Smooth muscle cell (in vitro differentiated cells): ENCODE measurements at regions not wholly inside any gene's neighbourhood (a gene's known extent, or its start where the extent isn't known, plus 50 kb on each side); places are given as distances from the start of the nearest gene placed in this dataset.
A peak's percentile ranks its signal among the peaks of the same experiment; 100 is the strongest.

ENCODE experiments used
- DNase-seq: peaks from one replicate; lab custom pipeline; 2025; ENCODE audit not compliant: unreplicated experiment; lab: John Stamatoyannopoulos, UW
- H2AFZ ChIP-seq: fragments of 200-600 bp; sonication (generic); 2 replicates; pipeline ENCODE4 v1.6.0; 2016; ENCODE audit warnings: antibody characterized with exemption, low read depth, mild to moderate bottlenecking
- H3F3A ChIP-seq: fragments of 200-600 bp; sonication (generic); 2 replicates; pipeline ENCODE4 v1.6.0; 2017; ENCODE audit warnings: antibody characterized with exemption, low read depth
- H3K27ac ChIP-seq: fragments of 200-600 bp; sonication (generic); 2 replicates; pipeline ENCODE4 v1.5.1; 2016; ENCODE audit warnings: low read depth, mild to moderate bottlenecking
- H3K27me3 ChIP-seq: fragments of 200-600 bp; sonication (generic); 2 replicates; pipeline ENCODE4 v1.6.1; 2016; ENCODE audit warnings: low read depth, mild to moderate bottlenecking
- H3K36me3 ChIP-seq: fragments of 200-600 bp; sonication (generic); 2 replicates; pipeline ENCODE4 v1.5.1; 2016; ENCODE audit warnings: low read depth
- H3K4me1 ChIP-seq: fragments of 200-600 bp; sonication (generic); 2 replicates; pipeline ENCODE4 v1.5.1; 2016; ENCODE audit warnings: low read depth
- H3K4me2 ChIP-seq: fragments of 200-600 bp; sonication (generic); 2 replicates; pipeline ENCODE4 v1.6.0; 2016; ENCODE audit warnings: mild to moderate bottlenecking
- H3K4me3 ChIP-seq: fragments of 200-600 bp; sonication (generic); 2 replicates; pipeline ENCODE4 v1.5.1; 2016; ENCODE audit warnings: mild to moderate bottlenecking
- H3K79me2 ChIP-seq: fragments of 200-600 bp; sonication (generic); 2 replicates; pipeline ENCODE4 v1.6.0; 2016; ENCODE audit warnings: low read depth, mild to moderate bottlenecking
- H3K9ac ChIP-seq: fragments of 200-600 bp; sonication (generic); 2 replicates; pipeline ENCODE4 v1.6.0; 2016; ENCODE audit warnings: low read depth
- H3K9me3 ChIP-seq: fragments of 200-600 bp; sonication (generic); replicated peaks from 2 replicates; pipeline ENCODE4 v1.5.1; 2016; ENCODE audit warnings: low read depth
- H4K20me1 ChIP-seq: fragments of 200-600 bp; sonication (generic); 2 replicates; pipeline ENCODE4 v1.6.0; 2016; ENCODE audit warnings: low read depth
- WGBS: methylation state at CpG from one replicate; pipeline ENCODE4 v1.1.7; 2016; ENCODE audit warnings: low lambda C conversion rate; 5-methylcytosine and 5-hydroxymethylcytosine counted together
- TF ChIP-seq, protein P1 (sequence below): fragments of 200-600 bp; sonication (generic); IDR thresholded peaks from 2 replicates; pipeline ENCODE4 v1.5.1; 2017; ENCODE audit warnings: borderline replicate concordance, mild to moderate bottlenecking, antibody characterized with exemption; ENCODE audit not compliant: insufficient read depth, poor library complexity, severe bottlenecking

DNA sequence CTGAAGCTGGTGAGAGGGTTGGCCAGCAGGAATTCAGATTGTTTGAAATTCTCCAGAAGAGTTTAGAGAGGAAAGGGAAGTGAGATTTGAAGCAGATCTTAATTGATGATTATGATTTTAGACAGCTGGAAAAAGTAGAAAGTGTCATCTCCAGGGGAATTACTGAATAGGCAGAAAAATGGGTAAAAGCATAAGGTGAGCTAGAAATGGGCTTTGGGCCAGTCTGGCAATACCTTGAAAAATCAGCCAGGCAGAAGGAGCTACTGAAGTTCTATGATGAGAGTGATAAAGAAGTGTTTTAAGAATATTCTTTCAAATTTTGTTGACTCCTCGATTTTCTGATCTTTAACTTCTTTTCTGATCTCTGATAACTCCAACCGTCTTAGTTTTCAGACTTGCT lies 172.9 kb upstream of the CCDC150 start:
- Histone ChIP-seq H3K9me3 (no peaks in the 10 kb centered on the region), H3K27ac (no peak overlapping the region), H3F3A (no peaks in the 10 kb centered on the region), H3K4me3 (no peak overlapping the region), H2AFZ (no peak overlapping the region), H4K20me1 (no peaks in the 10 kb centered on the region), H3K4me1 (peaks cover 15% of the 10 kb centered on the region), H3K79me2 (peaks cover 11% of the 10 kb centered on the region), H3K4me2 (peak overlapping the region; percentile 48), H3K9ac (no peak overlapping the region), H3K36me3 (no peaks in the 10 kb centered on the region), H3K27me3 (no peaks in the 10 kb centered on the region)
- TF ChIP-seq, protein P1, sequence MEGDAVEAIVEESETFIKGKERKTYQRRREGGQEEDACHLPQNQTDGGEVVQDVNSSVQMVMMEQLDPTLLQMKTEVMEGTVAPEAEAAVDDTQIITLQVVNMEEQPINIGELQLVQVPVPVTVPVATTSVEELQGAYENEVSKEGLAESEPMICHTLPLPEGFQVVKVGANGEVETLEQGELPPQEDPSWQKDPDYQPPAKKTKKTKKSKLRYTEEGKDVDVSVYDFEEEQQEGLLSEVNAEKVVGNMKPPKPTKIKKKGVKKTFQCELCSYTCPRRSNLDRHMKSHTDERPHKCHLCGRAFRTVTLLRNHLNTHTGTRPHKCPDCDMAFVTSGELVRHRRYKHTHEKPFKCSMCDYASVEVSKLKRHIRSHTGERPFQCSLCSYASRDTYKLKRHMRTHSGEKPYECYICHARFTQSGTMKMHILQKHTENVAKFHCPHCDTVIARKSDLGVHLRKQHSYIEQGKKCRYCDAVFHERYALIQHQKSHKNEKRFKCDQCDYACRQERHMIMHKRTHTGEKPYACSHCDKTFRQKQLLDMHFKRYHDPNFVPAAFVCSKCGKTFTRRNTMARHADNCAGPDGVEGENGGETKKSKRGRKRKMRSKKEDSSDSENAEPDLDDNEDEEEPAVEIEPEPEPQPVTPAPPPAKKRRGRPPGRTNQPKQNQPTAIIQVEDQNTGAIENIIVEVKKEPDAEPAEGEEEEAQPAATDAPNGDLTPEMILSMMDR = no peak
- no peak for DNase-seq
- WGBS = 65% methylated on average over 2 of the region's 2 CpGs

DNA sequence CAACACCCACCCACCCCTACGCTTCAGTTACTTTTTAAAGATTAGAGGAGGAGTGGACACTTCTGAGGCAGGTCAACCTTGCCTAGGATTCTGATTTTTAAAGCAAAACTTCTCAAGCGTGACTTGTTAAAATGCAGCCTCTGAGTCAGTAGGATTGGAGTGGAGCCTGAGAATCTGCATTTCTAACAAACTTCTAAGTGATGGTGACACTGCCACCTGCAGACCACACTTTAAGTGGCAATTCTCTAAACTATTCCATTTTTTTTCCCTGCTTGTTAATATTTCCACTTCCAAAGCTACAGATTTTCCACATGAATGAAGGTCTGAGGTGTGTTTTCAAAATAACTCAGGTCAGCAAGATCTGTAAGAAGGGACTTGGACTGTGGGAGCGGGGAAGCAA lies 171.1 kb upstream of the CCDC150 start:
- Histone ChIP-seq H3F3A (no peaks in the 10 kb centered on the region), H2AFZ (no peak overlapping the region), H3K79me2 (peaks cover 5% of the 10 kb centered on the region), H3K9me3 (no peaks in the 10 kb centered on the region), H3K4me1 (peaks cover 15% of the 10 kb centered on the region), H4K20me1 (no peaks in the 10 kb centered on the region), H3K4me2 (no peak overlapping the region), H3K27me3 (no peaks in the 10 kb centered on the region), H3K9ac (no peak overlapping the region), H3K36me3 (no peaks in the 10 kb centered on the region), H3K27ac (no peak overlapping the region), H3K4me3 (no peak overlapping the region)
- 87% methylated on average over 3 of the region's 3 CpGs for WGBS
- DNase-seq = no peak
- TF ChIP-seq, protein P1 = peak; percentile 12

DNA sequence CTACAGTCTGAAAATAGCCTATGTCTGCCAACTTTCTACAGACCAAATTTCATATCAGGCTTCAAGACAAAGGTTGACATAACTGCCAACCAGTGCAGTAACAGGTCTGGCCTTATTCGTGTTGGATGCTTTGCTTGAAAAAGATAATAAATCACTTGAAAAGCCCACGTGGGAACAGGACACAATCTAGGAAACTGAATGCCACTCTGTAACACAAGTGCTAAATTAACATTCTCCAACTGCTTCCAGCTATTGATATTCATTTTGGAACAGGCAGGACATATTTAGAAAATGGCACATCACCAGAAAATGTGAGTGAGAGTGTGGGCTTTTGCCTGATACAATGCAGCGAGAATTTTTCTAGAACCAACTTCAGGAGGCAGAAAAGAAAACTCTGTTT lies 165.9 kb upstream of the CCDC150 start:
- TF ChIP-seq, protein P1 = no peak
- peaks cover 6% of the 10 kb centered on the region for H3K79me2 ChIP-seq
- WGBS = 78% methylated on average over 3 of the region's 3 CpGs

DNA sequence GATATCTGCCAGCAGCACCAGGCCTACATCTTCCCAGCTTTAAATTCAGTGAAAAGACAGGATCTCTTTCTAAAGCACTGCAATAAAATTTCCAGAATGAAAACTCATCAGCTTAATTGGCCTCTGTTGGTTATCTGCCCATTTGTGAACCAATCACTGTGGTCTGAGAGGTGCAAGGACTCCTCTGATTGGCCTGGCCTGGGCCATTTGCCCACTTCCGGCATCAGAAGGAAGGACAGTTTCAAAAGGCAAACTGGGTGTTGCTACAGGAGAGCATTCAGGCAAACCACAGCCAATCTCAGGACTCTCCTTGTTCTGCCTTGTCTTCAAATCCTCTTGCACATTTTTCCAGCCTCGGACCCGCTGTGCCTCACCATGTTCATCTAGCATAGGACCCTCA lies 163.9 kb upstream of the CCDC150 start:
- DNase-seq = no peak
- no peak overlapping the region for H3K4me3 ChIP-seq
- 93% methylated on average over 3 of the region's 3 CpGs for WGBS
- no peak overlapping the region for H3K27ac ChIP-seq
- H3K36me3 ChIP-seq = no peaks in the 10 kb centered on the region
- peaks cover 2% of the 10 kb centered on the region for H3K4me1 ChIP-seq
- no peak overlapping the region for H2AFZ ChIP-seq
- peaks cover 6% of the 10 kb centered on the region for H3K79me2 ChIP-seq
- no peaks in the 10 kb centered on the region for H4K20me1 ChIP-seq
- no peaks in the 10 kb centered on the region for H3F3A ChIP-seq
- no peaks in the 10 kb centered on the region for H3K27me3 ChIP-seq
- H3K4me2 ChIP-seq = no peak overlapping the region
- TF ChIP-seq, protein P1 = no peak
- no peaks in the 10 kb centered on the region for H3K9me3 ChIP-seq
- no peak overlapping the region for H3K9ac ChIP-seq

More for the DNA sequence above, 165.9 kb upstream of the CCDC150 start:
- H4K20me1 ChIP-seq = no peaks in the 10 kb centered on the region
- no peaks in the 10 kb centered on the region for H3K27me3 ChIP-seq
- no peak overlapping the region for H3K4me2 ChIP-seq
- H2AFZ ChIP-seq = no peak overlapping the region
- no peak overlapping the region for H3K9ac ChIP-seq
- no peak overlapping the region for H3K4me3 ChIP-seq
- no peaks in the 10 kb centered on the region for H3K4me1 ChIP-seq
- H3K36me3 ChIP-seq = no peaks in the 10 kb centered on the region
- H3K9me3 ChIP-seq = no peaks in the 10 kb centered on the region
- no peak overlapping the region for H3K27ac ChIP-seq
- H3F3A ChIP-seq = no peaks in the 10 kb centered on the region
- no peak for DNase-seq
